ENCODE measurements at regions not wholly inside any gene's neighbourhood (a gene's known extent, or its start where the extent isn't known, plus 50 kb on each side); places are given as distances from the start of the nearest gene placed in this dataset.
"Not testable (repeated sequence)": the region's sequence is repeated elsewhere in the genome, so short reads cannot be mapped to it uniquely, and the experiment has no call there.

GRCh38 chr7:119968411-119968810 lies 304.6 kb upstream of the KCND2 start:
- not testable (repeated sequence) for DNase-seq

GRCh38 chr7:119969054-119969453 lies 303.9 kb upstream of the KCND2 start:
- no peak for DNase-seq

DNA sequence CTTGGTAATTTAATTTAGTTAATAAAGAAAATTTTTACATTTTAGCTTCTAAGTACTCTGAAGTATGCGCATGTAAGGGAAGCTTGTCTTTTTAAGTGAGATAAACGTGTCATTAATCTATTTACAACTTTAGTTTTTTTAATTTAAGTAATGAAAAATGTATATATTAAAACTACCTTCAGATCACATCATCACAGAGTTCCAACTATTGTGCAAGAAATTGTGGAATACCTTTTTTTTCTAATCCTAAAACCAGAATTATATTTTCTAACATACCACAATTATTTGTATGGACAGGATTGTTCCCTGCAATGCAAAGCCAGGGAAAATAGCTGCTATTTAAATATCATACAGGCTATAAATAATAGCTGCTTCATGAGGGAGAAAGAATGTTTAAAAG lies 303.2 kb upstream of the KCND2 start:
- DNase-seq, result no peak

- no peak for DNase-seq
Measured at GRCh38 chr7:119974972-119975371, 298.0 kb upstream of the KCND2 start.

DNA sequence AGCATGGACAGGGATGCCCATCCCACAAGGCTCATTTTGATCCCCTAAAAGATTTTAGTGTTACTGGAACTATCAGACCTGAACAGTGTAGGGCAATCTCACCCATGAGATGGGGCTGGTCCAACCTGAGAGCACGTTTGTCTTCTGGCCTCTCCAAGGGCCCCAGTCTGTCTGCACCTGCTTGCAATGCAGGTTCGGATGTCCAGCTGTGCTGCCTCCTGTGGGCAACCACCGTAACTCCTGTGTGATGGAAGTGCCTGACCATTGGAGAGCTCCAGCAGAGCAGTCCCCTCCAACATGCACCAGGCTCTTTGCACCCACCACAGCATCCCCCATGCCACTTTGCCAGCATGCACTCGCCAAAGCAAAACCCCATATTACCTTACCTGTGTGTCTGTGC lies 290.1 kb upstream of the KCND2 start:
- no peak for DNase-seq

DNA sequence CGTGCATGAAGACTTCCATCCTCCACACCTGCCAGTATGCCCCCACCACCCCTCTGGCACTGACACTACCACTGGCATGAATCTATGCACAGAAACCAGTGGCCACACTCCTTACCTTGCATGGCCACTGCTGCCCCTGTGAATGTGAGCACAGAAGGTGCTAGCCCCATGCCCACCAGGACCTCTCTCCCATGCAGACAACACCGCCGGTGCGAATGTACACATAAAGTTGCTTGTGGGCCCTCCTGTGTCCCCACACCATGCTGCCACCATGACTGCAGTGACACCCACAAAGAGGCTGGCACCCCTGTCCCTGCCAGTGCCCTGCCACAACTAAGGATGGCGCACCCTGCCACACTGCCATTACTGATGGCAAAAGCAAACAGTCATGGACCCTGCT lies 289.5 kb upstream of the KCND2 start:
- no peak for DNase-seq

- DNase-seq, result no peak
Measured at GRCh38 chr7:119984247-119984646, 288.7 kb upstream of the KCND2 start.

DNA sequence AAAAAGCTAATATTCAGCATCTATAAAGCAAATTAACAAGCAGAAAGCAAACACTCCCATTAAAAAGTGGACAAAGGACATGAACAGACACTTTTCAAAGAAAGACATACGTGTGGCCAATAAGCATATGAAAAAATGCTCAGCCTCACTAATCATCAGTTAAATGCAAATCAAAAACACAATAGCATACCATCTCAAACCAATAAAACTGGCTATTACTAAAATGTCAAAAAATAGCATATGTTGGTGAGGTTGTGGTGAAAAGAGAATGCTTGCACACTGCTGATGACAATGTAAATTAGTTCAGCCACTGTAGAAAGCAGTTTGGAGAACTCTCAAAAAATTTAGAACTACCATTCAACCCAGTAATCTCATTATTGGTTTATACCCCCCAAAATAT lies 284.6 kb upstream of the KCND2 start:
- DNase-seq, result no peak

DNA sequence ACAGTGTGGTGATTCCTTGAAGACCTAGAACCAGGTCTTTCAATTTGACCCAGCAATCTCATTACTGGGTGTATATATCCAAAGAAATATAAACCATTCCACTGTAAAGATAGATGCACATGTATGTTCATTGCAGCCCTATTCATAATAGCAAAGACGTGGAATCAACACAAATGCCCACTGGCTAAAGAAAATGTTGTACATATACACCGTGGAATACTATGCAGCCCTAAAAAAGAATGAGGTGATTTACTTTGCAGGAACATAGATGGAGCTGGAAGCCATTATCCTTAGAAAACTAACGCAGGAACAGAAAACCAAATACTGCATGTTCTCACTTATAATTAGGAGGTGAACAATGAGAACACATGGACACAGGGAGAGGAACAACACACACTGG lies 278.0 kb upstream of the KCND2 start:
- DNase-seq, result no peak

DNA sequence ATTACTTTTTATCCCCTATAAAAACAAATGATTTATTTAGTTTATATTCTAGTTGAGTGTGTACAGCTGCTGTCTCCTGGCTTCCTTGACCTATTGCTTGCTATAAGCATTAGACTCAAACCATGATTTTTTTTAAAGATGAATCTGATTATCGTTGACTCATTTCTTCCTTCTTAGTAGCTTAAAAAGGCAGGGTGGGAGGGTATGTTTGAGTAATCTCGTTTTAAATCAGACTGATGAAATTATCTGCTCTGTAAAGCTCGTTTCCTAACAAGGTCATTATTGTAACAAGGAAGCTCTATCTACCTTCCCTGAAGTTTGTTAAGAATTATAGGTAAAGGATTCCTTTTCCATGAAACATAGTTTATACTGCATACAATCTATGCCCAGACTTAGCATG lies 276.3 kb upstream of the KCND2 start:
- DNase-seq, result no peak

DNA sequence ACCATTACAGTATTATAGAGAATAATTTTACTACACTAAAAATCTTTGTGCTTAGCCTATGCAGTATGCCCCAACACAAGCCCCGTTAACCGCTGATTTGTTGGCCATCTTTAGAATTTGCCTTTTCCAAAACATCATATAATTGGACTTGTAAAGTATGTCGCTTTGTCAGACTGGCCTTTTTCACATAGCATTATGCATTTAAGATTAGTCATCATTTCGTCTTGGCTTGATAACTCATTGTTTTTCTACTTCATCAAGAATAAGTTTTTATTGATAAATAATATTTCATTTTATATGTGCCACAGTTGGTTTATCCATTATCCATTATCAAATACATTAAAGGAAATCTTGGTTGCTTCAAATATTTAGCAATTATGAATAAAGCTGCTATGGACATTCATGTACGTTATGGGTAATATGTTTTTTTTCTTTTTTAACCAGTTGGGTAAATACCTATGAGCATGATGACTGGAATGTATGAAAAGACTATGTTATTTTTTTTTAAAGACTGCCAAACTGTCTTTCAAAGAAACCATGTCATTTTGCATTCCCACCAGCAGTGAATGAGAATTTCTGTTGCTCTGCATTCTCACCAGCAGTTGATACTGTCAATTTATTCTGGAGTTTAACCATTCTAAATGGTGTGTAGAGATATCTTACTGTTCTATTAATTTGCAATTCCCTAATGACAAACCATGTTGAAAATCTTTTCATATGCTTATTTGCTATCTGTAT lies 273.1 kb upstream of the KCND2 start:
- no peak for DNase-seq

GRCh38 chr7:120005720-120006119 lies 267.3 kb upstream of the KCND2 start:
- no peak for DNase-seq

DNA sequence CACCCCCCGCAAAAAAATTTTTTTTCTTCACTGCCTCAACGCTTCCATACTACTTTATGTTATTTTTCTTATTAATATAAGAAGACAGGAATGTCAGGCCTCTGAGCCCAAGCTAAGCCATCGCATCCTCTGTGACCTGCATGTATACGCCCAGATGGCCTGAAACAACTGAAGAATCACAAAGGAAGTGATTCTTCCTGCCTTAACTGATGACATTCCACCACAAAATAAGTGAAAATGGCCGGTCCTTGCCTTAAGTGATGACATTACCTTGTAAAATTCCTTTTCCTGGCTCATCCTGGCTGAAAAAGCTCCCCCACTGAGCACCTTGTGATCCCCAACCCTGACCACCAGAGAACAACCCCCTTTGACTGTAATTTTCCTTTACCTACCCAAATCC lies 258.7 kb upstream of the KCND2 start:
- not testable (repeated sequence) for DNase-seq

- no peak for DNase-seq
Measured at GRCh38 chr7:120014925-120015465, 258.0 kb upstream of the KCND2 start.

DNA sequence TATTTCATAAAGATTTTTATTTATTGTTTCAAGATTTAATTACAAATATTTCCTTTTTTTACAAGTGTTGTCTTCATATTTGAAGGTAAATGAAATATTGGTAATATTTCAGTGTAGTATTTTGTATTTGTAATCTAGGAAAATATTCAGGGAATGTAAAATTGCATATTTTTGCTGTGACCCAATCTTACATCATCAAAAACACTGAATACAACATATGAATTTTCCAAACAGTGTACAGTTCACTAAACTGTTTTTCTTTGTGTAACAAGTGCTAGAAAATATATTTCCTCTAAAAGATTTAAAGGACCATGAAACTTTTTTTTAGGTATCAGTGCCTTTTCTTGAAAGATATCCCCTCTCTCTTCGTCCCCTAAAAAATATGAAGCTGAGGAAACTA lies 251.9 kb upstream of the KCND2 start:
- DNase-seq, result no peak

DNA sequence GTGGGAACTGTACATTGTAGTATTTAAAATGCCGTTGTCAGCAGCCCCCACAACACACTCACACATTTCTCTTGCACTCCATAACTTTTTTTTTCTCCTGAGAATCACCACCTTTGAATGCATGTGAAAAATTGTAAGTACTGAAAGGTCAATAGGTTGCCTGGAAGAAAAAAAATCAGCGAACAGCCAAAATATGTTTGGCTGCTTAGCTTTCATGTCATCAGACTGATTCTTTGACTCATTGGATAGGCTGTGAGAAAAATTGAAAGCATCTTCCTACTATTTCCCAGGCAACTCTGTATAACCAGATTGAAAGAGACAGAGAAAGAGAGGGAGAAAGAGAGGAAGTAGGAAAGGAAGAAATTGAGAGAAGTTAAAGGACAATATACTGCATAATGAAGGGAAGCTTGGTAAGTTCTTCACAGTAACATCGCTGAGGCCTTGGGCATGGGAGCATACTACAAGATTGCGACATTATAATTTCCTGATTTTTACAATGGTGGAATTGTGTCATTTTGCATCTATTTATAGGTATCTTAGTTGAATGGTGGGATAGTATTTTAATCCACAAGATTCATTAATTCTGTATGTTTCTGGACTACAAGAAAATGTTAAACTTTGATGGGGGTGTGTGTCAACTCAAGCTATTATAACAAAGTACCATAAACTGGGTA lies 249.3 kb upstream of the KCND2 start:
- DNase-seq, result no peak

DNA sequence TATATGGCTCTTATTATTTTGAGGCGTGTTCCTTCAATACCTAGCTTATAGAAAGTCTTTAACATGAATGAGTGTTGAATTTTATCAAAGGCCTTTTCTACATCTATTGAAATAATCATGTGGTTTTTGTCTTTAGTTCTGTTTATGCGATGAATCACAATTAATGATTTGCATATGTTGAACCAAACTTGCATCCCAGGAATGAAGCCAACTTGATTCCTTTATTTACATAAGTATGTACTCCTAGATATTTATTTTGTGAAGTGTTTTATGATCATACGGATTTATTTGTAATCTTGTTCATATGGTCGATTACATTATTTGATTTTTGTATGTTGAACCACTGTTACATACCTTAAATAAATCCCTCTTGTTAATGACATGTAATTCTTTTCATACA lies 244.3 kb upstream of the KCND2 start:
- DNase-seq, result no peak

DNA sequence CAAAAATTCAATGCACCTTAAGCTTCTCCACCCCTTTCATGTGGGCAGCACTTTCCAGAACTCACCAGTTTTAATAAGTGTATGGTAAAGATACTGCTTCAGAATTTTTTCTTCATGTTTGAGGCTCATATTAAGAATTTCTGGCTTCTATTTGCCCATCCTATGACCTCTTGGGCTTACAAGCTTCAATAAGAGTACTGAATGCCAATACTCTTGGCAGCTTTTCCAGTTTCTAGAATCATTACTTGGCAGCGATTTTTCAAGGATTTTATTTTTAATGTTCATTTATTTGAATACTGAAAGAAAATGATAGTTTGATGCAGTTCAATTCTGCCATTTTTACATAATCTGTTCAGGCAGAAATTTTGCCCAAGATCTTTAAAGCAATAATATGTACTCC lies 242.1 kb upstream of the KCND2 start:
- DNase-seq, result no peak

- DNase-seq, result no peak
Measured at GRCh38 chr7:120033114-120033513, 239.9 kb upstream of the KCND2 start.

DNA sequence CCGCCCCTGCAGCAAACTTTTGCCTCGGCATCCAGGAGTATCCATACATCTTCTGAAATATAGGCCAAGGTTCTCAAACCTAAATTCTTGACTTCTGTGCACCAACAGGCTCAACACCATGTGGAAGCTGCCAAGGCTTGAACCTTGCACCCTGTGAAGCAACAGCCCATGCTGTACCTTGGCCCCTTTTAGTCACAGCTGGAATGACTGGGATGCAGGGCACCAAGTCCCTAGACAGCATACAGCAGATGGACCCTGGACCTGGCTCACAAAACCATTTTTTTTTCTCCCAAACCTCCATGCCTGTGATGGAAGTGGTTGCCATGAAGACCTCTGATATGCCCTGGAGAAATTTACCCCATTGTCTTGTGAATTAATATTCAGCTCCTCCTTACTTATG lies 233.8 kb upstream of the KCND2 start:
- DNase-seq, result no peak

DNA sequence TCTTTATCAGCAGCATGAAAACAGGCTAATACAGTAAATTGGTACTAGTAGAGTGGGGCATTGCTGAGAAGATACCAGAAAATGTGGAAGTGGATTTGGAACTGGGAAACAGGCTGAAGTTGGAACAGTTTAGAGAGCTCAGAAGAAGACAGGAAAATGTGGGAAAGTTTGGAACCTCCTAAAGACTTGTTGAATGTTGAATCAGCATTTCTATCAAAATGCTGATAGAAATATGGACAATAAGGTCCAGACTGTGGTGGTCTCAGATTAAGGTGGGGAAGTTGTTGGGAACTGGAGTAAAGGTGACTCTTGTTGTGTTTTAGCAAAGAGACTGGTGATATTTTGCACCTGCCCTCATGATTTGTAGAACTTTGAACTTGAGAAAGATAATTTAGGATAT lies 231.2 kb upstream of the KCND2 start:
- DNase-seq, result no peak

- DNase-seq, result no peak
Measured at GRCh38 chr7:120043250-120043649, 229.7 kb upstream of the KCND2 start.

- DNase-seq, result no peak
Measured at GRCh38 chr7:120052884-120053382, 220.0 kb upstream of the KCND2 start.

GRCh38 chr7:120053390-120053961 lies 219.5 kb upstream of the KCND2 start:
- no peak for DNase-seq
